Left hindlimb (tissue), 1 donor: ENCODE measurements at regions not wholly inside any gene's neighbourhood (a gene's known extent, or its start where the extent isn't known, plus 50 kb on each side); places are given as distances from the start of the nearest gene placed in this dataset.
"Not testable (repeated sequence)": the region's sequence is repeated elsewhere in the genome, so short reads cannot be mapped to it uniquely, and the experiment has no call there.

ENCODE experiments used
- DNase-seq: peaks from one replicate; pipeline ENCODE4 v3.0.0-alpha.2; 2018

- no peak for DNase-seq
These were observed 568.1 kb upstream of the CRIM1 start for GRCh38 chr2:35787302-35788031.

GRCh38 chr2:35785564-35785963 is 570.0 kb upstream of the CRIM1 start:
- no peak for DNase-seq

DNA sequence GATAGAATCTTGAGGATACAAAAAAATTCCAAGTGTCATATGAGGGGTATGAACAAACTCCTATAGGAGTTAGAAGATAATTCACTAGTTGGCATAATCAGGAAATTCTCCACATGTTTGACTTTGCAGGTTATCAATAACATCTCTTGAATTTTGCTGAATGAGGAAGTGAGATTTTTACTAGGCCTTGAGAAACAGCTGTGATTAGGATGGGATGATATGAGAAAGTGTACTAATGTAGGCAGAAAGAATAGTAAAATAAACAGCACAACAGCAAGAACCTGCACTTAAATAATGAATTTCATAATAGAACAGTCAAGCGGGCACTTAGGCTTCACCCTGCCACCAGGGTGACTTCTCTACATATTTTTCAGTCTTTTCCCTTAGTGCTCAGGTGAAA is 570.8 kb upstream of the CRIM1 start:
- DNase-seq = no peak

DNA sequence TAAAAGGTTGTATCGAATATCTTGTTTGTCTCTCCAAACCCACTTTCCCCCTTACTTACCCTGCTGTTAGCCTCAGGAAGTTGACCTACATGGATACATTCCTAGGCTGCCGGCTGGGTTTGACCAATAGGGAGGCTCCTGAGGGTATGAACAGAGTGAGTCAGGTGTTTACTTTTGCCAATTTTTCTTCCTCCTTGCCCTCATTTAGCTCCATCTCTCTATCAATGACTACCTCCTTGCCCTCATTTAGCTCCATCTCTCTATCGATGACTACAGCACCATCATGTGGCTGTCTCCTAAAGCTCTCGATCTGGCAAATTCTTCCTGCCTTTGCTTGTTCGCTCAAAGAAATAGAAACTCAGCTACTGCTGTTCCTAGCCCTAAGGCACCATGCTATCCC is 571.9 kb upstream of the CRIM1 start:
- no peak for DNase-seq

DNA sequence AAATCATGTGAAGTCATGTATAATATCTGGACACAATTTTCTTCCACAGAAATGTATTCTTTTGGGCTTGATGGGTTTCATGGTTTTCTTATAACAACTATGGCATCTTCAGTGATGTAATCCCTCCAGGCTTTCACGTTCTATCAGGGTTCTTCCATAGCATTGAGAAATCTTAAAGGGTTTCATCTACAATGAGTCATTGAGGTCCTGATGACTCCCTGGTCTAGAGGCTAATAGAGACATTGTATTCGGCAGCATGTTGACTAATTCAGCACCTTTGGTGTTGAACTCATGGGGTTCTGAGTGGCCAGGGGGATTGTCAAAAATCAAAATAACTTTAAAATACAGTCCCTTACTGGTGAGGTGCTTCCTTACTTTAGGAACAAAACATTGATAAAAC is 614.0 kb upstream of the CRIM1 start:
- no peak for DNase-seq

DNA sequence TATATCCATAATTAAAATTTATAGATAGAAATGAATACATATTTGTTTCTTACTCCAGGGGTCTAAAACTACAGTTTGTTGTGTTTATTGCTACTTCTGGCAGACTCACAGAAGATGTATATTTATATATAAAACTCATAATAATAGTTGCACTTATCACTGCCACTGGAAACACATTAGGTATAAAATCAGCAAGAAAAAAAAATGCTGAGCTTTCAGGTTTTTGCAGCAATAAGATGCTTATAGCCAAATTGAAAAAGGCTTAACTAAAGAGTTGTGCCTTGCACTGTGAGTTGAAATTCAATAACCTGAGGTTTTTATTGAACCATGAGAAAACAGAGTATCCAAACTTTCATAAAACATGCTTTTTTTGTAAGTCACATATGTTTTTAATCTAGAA is 623.9 kb upstream of the CRIM1 start:
- DNase-seq = no peak

- DNase-seq = no peak
These were observed 640.7 kb upstream of the CRIM1 start for GRCh38 chr2:35714883-35715282.

DNA sequence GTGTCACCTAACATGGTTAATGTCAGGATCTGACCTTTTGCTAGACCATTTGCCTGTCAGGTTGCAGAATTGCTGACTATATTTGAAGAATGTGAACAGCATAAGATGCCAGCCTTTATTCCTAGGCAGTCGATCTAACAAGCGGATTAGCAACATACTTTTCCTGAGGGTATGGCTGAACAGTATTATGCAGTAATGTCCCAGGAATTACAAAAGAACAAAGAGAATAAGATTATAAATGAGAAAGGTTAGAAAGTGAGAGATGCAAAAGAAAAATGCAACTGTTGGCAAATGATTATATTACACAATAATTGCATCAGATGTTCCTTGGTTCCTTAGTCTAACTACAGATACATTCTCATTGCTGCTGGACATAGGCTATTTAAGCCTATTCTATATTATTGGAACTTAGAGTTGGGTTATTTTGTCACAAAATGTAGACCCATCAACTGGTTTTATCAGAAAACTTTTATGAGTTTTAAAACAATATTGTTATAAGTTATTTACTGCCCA is 647.1 kb upstream of the CRIM1 start:
- no peak for DNase-seq

- no peak for DNase-seq
These were observed 667.3 kb upstream of the CRIM1 start for GRCh38 chr2:35688309-35688708.

GRCh38 chr2:35651688-35652323 is 703.8 kb upstream of the CRIM1 start:
- DNase-seq = no peak

DNA sequence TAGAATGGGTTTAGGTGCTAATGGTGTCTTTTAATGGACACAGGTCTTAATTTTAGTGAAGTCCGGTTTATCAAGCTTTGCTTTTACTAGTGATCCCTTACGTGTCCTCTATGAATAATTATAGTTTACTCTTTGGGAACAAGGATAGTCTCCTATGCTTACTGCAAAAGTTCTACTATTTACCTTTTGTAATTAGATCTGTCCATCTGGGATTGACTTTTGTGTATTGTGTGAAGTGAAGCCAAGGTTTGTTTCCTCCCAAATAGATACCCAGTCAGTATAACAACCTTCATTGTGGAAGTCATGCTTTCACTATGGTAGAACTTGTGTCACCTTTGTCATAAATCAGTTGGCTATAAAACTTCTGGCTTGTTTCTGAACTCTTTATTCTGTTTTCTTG is 740.9 kb upstream of the CRIM1 start:
- no peak for DNase-seq

DNA sequence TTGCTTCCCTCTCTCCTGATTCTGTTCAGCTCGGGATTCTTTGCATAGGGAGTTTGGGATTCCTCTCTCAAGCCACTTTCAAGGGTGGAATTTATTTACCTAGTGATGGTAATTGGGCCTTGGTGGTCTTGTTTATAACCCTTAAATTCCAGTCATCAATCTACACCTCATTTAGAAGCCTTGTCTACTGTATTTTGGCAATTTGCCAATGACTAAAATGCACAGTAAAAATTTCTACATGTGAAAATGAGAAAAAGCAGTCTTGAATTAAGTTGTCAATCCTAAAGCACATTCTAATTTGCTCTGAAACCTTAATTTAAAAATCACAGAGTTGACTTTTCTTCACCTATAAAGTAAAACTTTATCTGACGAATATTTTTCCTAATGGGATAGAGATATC is 749.2 kb upstream of the CRIM1 start:
- DNase-seq = no peak

DNA sequence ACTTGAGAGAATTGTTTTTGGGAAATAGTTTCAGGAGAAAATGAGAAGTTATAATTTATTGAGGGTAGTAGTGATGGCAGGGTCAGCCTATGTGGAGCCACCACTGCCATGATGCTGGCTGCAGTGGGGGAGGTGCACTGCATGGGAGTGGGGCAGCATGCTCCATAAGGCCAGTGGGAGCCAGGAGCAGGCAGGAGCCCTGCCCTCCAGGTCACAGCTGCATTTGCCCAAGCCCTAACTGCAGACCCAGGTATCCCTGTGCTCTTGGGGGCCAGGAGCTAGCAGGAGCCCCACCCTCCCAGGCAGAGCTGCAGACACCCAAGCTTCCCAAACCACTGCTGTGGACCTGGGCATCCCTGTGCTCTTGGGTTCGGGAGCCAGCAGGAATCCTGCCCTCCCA is 757.3 kb upstream of the CRIM1 start:
- DNase-seq = no peak

DNA sequence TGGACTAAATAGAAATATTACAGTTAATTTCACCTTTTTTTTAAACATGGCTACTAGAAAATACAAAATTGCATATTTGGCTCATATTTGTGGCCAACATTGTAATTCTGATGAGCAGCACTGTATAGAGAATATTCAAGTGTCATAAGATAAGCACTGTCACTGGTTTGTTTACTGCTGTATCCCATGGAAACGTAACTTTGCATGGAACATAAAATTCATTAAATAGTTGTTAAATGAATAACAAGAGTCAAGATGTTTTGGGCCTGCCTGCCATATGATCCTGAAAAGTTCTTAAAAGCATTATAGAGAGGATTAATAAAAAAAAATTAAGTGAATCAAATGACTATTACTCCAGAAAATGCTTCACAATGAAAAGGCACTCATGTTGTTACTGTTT is 763.7 kb upstream of the CRIM1 start:
- DNase-seq = no peak

DNA sequence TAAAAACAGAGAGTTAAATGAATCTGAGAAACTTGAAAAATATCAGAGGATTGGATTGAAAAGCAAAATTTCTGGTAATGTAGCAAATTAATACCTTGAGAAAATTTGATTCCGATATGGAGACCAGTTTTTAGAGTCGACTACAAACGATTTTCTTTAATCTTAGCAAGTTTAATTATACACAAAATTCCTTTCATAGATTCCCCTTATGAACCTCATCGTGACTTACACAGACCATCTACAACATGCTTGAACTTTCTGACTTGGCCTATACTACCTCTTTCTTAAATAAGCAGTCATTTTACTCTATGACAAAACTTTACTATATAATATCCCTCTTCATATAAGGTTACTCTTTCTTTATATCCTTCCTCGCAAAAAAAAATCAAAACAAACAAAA is 769.6 kb upstream of the CRIM1 start:
- no peak for DNase-seq

DNA sequence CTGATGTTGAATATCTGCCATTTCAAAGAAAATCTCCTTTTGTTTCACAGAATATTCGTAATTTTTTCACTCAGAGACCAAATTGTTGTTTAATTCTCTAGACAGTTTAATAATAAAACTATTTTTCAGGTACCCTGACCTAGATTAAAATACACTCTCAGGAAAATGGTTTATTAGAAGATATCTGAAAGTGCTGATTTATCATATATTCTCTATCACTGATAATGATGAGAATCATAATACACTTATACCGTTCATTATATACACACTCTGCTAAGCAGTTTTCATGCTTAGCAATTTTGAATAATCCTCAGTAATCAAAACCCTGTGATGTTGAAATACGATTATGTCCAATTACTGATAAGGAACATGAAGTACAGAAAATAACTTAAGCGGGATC is 772.9 kb upstream of the CRIM1 start:
- no peak for DNase-seq

- no peak for DNase-seq
These were observed 774.6 kb upstream of the CRIM1 start for GRCh38 chr2:35580956-35581355.

GRCh38 chr2:35568574-35568973 is 787.0 kb upstream of the CRIM1 start:
- not testable (repeated sequence) for DNase-seq

DNA sequence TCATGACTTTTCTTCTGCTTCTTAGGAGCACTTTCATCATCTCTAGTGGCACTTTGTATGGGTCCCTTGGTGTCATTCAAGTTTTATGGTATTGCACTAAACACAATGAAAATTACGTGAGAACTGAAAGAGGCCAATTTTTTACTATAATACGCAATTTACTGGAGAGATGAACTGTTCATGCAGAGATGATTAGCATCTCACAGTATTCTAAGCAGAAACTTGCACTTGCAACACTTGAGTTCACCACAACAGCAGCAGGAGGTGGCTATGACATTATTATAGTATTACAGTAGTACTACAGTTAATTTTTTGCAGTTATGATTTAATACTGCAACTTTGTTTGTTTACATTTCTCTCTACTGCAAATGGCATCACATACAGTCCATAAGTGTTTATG is 793.1 kb upstream of the CRIM1 start:
- DNase-seq = no peak

DNA sequence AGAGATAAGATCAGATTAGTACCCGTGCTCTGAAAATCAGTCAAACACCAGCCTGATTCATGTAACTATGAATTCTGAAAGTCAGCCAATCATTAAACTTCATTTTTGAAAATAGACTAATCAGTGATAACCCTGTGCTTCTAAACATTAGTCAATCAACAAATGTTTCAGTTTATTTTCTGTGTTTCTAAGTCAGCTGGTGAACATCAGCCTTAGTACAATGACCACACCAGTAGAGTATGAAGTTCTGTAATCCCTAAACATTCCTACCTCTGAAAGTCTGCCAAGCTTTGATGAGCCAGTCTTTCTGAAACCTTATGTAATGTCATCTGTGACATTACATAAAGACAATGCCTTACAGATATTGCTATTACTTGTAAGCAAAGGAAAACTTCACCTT is 807.4 kb upstream of the CRIM1 start:
- DNase-seq = no peak

GRCh38 chr2:35545301-35545700 is 810.3 kb upstream of the CRIM1 start:
- no peak for DNase-seq

GRCh38 chr2:35538796-35539195 is 816.8 kb upstream of the CRIM1 start:
- DNase-seq = no peak

DNA sequence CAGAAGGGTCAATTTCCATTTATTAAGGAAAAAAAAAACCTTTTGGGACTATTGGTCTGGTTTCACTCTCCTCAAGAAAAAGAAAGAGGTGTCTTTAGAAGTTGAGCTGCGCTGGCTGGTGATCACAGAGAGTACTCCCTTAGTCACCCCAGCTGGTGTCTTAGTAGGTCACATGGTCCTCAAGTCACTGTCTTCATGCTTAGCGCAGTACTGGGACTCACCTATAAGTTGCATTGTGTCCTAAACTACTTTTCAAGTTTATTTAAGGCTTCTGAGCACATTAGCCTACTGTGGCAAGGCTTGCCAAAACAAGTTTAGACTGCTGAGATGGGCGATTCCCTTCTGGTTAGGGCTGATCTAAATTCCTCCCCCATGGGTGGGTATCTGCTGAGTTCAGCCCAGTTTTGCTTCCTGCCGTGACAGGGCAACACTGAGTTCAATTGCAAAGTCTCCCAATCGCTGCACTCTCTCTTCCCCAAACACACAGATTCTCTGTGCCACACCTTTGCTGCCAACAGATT is 824.9 kb upstream of the CRIM1 start:
- no peak for DNase-seq

GRCh38 chr2:35526741-35527140 is 828.8 kb upstream of the CRIM1 start:
- DNase-seq = no peak

DNA sequence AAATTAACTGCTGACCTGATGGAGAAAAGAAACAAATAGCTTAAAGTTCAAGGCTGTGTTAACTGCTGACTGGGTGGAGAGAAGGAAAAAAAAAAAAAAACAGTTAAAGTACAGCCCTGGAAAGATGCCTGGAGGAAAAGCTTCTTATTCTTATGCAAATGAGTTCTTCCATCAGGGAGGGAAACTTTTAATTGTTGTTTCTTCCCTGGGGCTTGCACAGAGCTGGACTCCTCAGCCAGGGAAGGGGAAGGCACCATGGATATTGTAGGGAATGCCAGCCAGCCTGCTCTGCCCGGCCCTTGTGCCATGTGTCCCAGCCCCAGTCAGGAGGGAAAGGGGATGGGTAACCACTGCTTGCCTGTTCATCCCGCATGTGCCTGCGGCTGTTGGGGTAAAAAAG is 833.1 kb upstream of the CRIM1 start:
- DNase-seq = no peak
